HG03469 (cell line): ENCODE measurements at regions not wholly inside any gene's neighbourhood (a gene's known extent, or its start where the extent isn't known, plus 50 kb on each side); places are given as distances from the start of the nearest gene placed in this dataset.
"Not testable (repeated sequence)": the region's sequence is repeated elsewhere in the genome, so short reads cannot be mapped to it uniquely, and the experiment has no call there.

ENCODE experiments used
- ATAC-seq: cut with Tn5 transposase; IDR thresholded peaks from one replicate; pipeline ENCODE4 v1.9.1; 2021; ENCODE audit warnings: mild to moderate bottlenecking, moderate library complexity, moderate number of reproducible peaks; ENCODE audit not compliant: unreplicated experiment

GRCh38 chr3:157921811-157922210, 184.4 kb downstream of the SHOX2 start:
- no peak for ATAC-seq

- no peak for ATAC-seq
These were observed 185.2 kb downstream of the SHOX2 start for GRCh38 chr3:157920822-157921700.

- no peak for ATAC-seq
These were observed 186.8 kb downstream of the SHOX2 start for GRCh38 chr3:157919319-157919887.

GRCh38 chr3:157918402-157918801, 187.8 kb downstream of the SHOX2 start:
- no peak for ATAC-seq

- no peak for ATAC-seq
These were observed 189.5 kb downstream of the SHOX2 start for GRCh38 chr3:157916672-157917071.

- ATAC-seq, result no peak
These were observed 191.3 kb downstream of the SHOX2 start for GRCh38 chr3:157914882-157915281.

GRCh38 chr3:157913741-157914150, 192.5 kb downstream of the SHOX2 start:
- no peak for ATAC-seq

- ATAC-seq, result no peak
These were observed 193.4 kb downstream of the SHOX2 start for GRCh38 chr3:157912514-157913451.

GRCh38 chr3:157906627-157907026, 199.6 kb downstream of the SHOX2 start:
- no peak for ATAC-seq

- ATAC-seq, result no peak
These were observed 200.3 kb downstream of the SHOX2 start for GRCh38 chr3:157905885-157906284.

- ATAC-seq, result not testable (repeated sequence)
These were observed 203.5 kb downstream of the SHOX2 start for GRCh38 chr3:157902680-157903079.

GRCh38 chr3:157888040-157888439, 218.2 kb downstream of the SHOX2 start:
- no peak for ATAC-seq

GRCh38 chr3:157876556-157876955, 229.7 kb downstream of the SHOX2 start:
- ATAC-seq, result no peak

- no peak for ATAC-seq
These were observed 233.3 kb downstream of the SHOX2 start for GRCh38 chr3:157872902-157873301.

GRCh38 chr3:157871838-157872460, 234.3 kb downstream of the SHOX2 start:
- no peak for ATAC-seq

- no peak for ATAC-seq
These were observed 235.0 kb downstream of the SHOX2 start for GRCh38 chr3:157871248-157871647.

- no peak for ATAC-seq
These were observed 237.3 kb downstream of the SHOX2 start for GRCh38 chr3:157868946-157869345.

- ATAC-seq, result no peak
These were observed 238.0 kb downstream of the SHOX2 start for GRCh38 chr3:157868196-157868595.

- ATAC-seq, result peak; percentile 91
These were observed 240.7 kb downstream of the SHOX2 start for GRCh38 chr3:157865352-157866000.

GRCh38 chr3:157861076-157861765, 245.0 kb downstream of the SHOX2 start:
- no peak for ATAC-seq
